Left ventricle myocardium inferior (tissue), 1 donor: ENCODE measurements at regions not wholly inside any gene's neighbourhood (a gene's known extent, or its start where the extent isn't known, plus 50 kb on each side); places are given as distances from the start of the nearest gene placed in this dataset.
A peak's percentile ranks its signal among the peaks of the same experiment; 100 is the strongest.

Source experiments
- DNase-seq: peaks from one replicate; pipeline ENCODE4 v3.0.0-alpha.2; 2020
- H3K27ac ChIP-seq: fragments of 200-600 bp; replicated peaks from 2 replicates; pipeline ENCODE4 v1.8.0; 2021
- H3K27me3 ChIP-seq: fragments of 200-600 bp; 2 replicates; pipeline ENCODE4 v1.8.0; 2021; ENCODE audit warnings: low read depth
- H3K36me3 ChIP-seq: fragments of 200-600 bp; 2 replicates; pipeline ENCODE4 v1.8.0; 2021
- H3K4me1 ChIP-seq: fragments of 200-600 bp; 2 replicates; pipeline ENCODE4 v1.8.0; 2021
- H3K4me3 ChIP-seq: fragments of 200-600 bp; 2 replicates; pipeline ENCODE4 v1.8.0; 2021; ENCODE audit warnings: mild to moderate bottlenecking, moderate library complexity
- H3K9me3 ChIP-seq: fragments of 200-600 bp; replicated peaks from 2 replicates; pipeline ENCODE4 v1.8.0; 2021
- intact Hi-C: fragments of 100-400 bp; cut with micrococcal nuclease; formaldehyde crosslinking; loops from one replicate; pipeline ENCODE4 v1.11.0; 2022
- TF ChIP-seq, protein P1 (sequence below): fragments of 200-600 bp; IDR thresholded peaks from 2 replicates; pipeline ENCODE4 v1.8.0; 2021; ENCODE audit warnings: antibody characterized with exemption, mild to moderate bottlenecking, borderline replicate concordance
- donor health status: DM: no; HTN: yes; CAD: no; lungs with severe emphysema.

DNA sequence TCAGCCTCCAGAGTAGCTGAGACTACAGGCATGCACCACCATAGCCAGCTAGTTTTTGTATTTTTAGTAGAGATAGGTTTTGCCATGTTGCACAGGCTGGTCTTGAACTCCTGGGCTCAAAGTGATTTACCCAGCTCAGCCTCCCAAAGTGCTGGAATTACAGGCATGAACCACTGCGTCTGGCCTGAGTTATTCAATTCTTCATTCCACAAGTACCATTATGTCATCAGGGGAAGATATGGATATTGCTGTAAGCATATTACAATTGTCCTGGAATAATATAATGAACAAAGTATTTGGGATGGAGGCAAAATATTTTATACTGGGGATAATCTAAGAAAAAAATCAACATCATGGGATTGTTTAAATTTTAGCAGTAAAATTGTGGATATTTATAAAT, 646.0 kb upstream of the SLITRK6 start:
- Histone ChIP-seq H3K4me1 (no peaks in the 10 kb centered on the region), H3K27ac (no peak overlapping the region), H3K9me3 (no peaks in the 10 kb centered on the region), H3K36me3 (no peaks in the 10 kb centered on the region), H3K4me3 (no peak overlapping the region), H3K27me3 (no peaks in the 10 kb centered on the region)
- TF ChIP-seq, protein P1, sequence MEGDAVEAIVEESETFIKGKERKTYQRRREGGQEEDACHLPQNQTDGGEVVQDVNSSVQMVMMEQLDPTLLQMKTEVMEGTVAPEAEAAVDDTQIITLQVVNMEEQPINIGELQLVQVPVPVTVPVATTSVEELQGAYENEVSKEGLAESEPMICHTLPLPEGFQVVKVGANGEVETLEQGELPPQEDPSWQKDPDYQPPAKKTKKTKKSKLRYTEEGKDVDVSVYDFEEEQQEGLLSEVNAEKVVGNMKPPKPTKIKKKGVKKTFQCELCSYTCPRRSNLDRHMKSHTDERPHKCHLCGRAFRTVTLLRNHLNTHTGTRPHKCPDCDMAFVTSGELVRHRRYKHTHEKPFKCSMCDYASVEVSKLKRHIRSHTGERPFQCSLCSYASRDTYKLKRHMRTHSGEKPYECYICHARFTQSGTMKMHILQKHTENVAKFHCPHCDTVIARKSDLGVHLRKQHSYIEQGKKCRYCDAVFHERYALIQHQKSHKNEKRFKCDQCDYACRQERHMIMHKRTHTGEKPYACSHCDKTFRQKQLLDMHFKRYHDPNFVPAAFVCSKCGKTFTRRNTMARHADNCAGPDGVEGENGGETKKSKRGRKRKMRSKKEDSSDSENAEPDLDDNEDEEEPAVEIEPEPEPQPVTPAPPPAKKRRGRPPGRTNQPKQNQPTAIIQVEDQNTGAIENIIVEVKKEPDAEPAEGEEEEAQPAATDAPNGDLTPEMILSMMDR: no peak
- DNase-seq: no peak
- intact Hi-C loops: no loop called here

DNA sequence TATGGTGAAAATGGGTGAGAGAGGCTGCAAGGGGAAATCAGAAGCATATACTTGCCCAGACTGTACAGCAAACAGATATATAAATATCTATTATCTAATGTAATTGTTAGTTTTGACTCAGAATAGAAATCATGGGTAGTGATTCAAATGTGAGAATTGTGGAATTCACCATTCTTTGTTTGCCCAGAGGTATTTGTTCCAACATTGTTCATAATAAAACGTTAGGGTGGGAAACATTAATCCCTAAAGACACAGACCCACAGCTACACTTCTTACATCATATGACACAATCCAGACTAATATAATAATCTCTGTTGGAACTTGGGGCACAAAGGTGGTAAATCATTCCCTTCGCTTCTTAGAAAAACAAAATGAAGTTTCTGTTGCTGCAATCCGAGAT, 646.5 kb upstream of the SLITRK6 start:
- H3K4me3 ChIP-seq: no peak overlapping the region
- DNase-seq: no peak
- TF ChIP-seq, protein P1: no peak
- H3K4me1 ChIP-seq: no peaks in the 10 kb centered on the region
- no peaks in the 10 kb centered on the region for H3K27me3 ChIP-seq
- intact Hi-C loops: no loop called here
- no peaks in the 10 kb centered on the region for H3K9me3 ChIP-seq
- no peaks in the 10 kb centered on the region for H3K36me3 ChIP-seq
- H3K27ac ChIP-seq: no peak overlapping the region

DNA sequence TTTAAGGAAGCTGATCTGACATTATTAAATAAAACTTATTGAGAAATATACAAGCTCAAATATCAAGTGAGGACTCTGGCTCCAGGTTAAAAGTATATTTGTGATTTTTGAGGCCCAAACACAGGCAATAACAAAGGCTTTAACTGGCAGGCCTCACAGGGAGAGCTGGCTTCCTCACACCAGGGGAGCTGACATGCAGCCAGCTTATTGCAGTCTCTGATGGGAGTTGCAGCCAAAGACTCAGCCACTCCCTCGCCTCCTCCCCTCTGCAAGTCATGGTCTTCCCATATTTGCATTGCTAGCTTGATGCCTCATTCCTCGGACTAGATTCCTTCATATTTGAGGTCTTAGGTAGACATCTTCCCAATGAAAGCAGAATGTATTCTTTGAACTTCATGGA, 647.1 kb upstream of the SLITRK6 start:
- H3K4me1 ChIP-seq: no peaks in the 10 kb centered on the region
- H3K27ac ChIP-seq: no peak overlapping the region
- no peak for DNase-seq
- H3K9me3 ChIP-seq: no peaks in the 10 kb centered on the region
- TF ChIP-seq, protein P1: no peak
- H3K4me3 ChIP-seq: no peak overlapping the region
- no peaks in the 10 kb centered on the region for H3K27me3 ChIP-seq
- intact Hi-C loops: no loop called here
- no peaks in the 10 kb centered on the region for H3K36me3 ChIP-seq

DNA sequence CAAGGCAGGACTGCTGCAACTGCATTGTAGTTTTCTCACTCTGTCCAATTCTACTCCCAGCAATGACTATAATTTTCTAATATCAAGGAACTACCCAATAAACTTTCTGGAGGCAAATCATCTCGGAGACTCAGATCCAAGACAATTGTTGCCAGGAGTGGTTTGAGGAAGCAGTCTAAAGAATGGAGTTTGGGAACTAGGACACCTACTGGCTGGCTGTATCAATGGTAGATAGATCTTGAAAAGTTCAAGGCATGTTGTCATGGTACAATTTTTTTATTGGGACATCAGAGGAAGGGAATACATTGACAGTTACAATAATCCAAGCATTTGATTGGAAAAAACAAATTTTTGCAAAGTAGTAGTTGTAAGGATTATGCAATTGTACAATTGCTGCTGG, 648.3 kb upstream of the SLITRK6 start:
- no peak for DNase-seq
- H3K9me3 ChIP-seq: no peaks in the 10 kb centered on the region
- H3K4me1 ChIP-seq: no peaks in the 10 kb centered on the region
- intact Hi-C loops: no loop called here
- no peak overlapping the region for H3K27ac ChIP-seq
- H3K27me3 ChIP-seq: no peaks in the 10 kb centered on the region
- H3K36me3 ChIP-seq: no peaks in the 10 kb centered on the region
- no peak overlapping the region for H3K4me3 ChIP-seq
- TF ChIP-seq, protein P1: no peak

DNA sequence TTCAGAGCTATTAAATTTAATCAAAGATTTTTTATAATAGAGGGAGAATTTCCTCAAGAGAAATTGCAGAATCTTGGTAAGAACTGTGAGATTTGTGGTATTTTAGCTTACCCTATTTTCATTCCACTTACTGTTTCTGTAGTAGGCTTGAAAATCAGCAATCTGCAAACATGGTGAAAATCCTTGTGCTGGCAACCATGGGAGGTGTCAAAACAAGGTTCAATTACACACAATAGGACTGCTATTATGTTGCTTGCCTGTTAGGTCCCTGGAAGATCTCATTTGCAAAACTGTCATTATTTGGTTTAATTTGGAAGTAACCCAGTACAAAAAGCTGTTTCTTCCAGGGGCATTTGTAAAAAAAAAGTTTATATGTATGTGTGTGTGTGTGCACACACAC, 662.8 kb upstream of the SLITRK6 start:
- H3K36me3 ChIP-seq: no peaks in the 10 kb centered on the region
- TF ChIP-seq, protein P1: no peak
- intact Hi-C loops: no loop called here

DNA sequence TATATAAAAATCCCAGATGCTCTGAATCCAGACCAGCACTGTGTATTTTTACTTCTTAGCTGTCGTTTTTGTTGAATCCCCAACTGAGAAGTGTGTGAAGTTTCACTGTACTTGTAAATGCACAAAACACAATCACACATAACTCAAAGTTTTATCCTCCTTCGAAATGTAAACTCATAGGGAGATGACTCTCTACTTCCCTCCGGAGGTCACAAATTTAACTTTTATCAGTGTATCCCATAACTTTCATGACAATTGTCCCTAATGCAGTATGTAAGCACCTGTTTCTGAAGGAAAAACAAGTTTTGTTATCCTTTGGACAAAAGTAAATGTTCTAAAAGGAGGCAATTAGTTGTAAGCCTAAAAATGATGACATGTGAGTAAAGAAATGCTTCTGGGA, 665.0 kb upstream of the SLITRK6 start:
- H3K9me3 ChIP-seq: peaks cover 11% of the 10 kb centered on the region
- H3K36me3 ChIP-seq: no peaks in the 10 kb centered on the region
- no peaks in the 10 kb centered on the region for H3K27me3 ChIP-seq
- no peaks in the 10 kb centered on the region for H3K4me1 ChIP-seq
- no peak overlapping the region for H3K27ac ChIP-seq
- no peak overlapping the region for H3K4me3 ChIP-seq
- DNase-seq: no peak
- TF ChIP-seq, protein P1: peak; percentile 37
- intact Hi-C loops: no loop called here

More for the DNA sequence above, 662.8 kb upstream of the SLITRK6 start:
- no peak overlapping the region for H3K4me3 ChIP-seq
- no peak overlapping the region for H3K27ac ChIP-seq
- DNase-seq: no peak
- no peaks in the 10 kb centered on the region for H3K4me1 ChIP-seq
- no peaks in the 10 kb centered on the region for H3K27me3 ChIP-seq
- no peaks in the 10 kb centered on the region for H3K9me3 ChIP-seq
